Nephron progenitor cell (in vitro differentiated cells): ENCODE measurements at regions not wholly inside any gene's neighbourhood (a gene's known extent, or its start where the extent isn't known, plus 50 kb on each side); places are given as distances from the start of the nearest gene placed in this dataset.

ENCODE experiments used
- DNase-seq: peaks from one replicate; pipeline ENCODE4 v3.0.0; 2021
- H3K27ac Mint-ChIP-seq: 2 replicates; pipeline ENCODE4 v1.8.0; 2021; ENCODE audit warnings: mild to moderate bottlenecking, moderate library complexity, mixed read lengths
- H3K27me3 Mint-ChIP-seq: 2 replicates; pipeline ENCODE4 v1.8.0; 2021; ENCODE audit warnings: mild to moderate bottlenecking, low read depth, mixed read lengths; ENCODE audit not compliant: poor library complexity
- H3K36me3 Mint-ChIP-seq: 2 replicates; pipeline ENCODE4 v1.8.0; 2021; ENCODE audit warnings: low read depth, mixed read lengths
- H3K4me1 Mint-ChIP-seq: 2 replicates; pipeline ENCODE4 v1.8.0; 2021; ENCODE audit warnings: mixed read lengths
- H3K4me3 Mint-ChIP-seq: 2 replicates; pipeline ENCODE4 v1.8.0; 2021; ENCODE audit warnings: mild to moderate bottlenecking, moderate library complexity, mixed read lengths
- H3K9me3 Mint-ChIP-seq: 2 replicates; pipeline ENCODE4 v1.8.0; 2021; ENCODE audit warnings: mild to moderate bottlenecking, moderate library complexity, mixed read lengths
- TF ChIP-seq, protein P1 (sequence below): fragments of 200-600 bp; sonication (generic); IDR thresholded peaks from 2 replicates; pipeline ENCODE4 v1.5.0; 2021; ENCODE audit warnings: antibody characterized with exemption

DNA sequence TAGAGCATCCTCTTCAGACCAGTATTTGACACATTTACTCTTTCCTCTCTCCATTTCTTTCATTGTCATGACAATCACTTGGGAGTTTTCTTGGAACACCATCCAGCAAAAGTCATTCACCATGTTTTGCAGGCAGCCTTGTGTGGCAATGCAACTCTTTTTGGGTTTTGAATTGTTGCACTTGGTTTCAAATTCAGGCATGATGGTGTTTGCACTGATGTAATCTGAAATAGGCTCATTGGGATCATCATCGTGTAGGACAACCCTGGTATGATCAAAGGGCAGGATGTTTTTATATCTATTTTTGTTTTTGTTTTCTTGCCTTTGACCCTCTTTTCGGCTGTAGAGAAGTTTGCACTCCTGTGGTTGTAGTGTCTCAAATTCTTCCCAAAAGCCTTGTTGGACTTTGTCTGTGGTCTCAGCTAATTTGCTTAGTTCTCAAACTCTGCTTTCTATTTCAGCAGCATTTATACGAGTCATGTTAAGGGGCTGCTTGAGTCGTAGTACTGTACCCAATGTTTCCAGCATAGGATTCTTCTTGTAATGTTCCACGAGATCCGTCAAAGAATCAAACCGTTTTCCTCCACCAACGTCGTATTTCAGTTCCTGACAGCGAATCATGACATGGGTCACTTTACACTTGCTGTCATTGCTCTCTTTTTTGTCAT lies 160.8 kb upstream of the TNFAIP3 start:
- DNase-seq: no peak
- H3K9me3 Mint-ChIP-seq: no peaks in the 10 kb centered on the region
- no peaks in the 10 kb centered on the region for H3K36me3 Mint-ChIP-seq
- no peak overlapping the region for H3K4me3 Mint-ChIP-seq
- H3K27me3 Mint-ChIP-seq: no peaks in the 10 kb centered on the region
- H3K4me1 Mint-ChIP-seq: peaks cover 37% of the 10 kb centered on the region
- TF ChIP-seq, protein P1, sequence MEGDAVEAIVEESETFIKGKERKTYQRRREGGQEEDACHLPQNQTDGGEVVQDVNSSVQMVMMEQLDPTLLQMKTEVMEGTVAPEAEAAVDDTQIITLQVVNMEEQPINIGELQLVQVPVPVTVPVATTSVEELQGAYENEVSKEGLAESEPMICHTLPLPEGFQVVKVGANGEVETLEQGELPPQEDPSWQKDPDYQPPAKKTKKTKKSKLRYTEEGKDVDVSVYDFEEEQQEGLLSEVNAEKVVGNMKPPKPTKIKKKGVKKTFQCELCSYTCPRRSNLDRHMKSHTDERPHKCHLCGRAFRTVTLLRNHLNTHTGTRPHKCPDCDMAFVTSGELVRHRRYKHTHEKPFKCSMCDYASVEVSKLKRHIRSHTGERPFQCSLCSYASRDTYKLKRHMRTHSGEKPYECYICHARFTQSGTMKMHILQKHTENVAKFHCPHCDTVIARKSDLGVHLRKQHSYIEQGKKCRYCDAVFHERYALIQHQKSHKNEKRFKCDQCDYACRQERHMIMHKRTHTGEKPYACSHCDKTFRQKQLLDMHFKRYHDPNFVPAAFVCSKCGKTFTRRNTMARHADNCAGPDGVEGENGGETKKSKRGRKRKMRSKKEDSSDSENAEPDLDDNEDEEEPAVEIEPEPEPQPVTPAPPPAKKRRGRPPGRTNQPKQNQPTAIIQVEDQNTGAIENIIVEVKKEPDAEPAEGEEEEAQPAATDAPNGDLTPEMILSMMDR: no peak
- no peak overlapping the region for H3K27ac Mint-ChIP-seq

DNA sequence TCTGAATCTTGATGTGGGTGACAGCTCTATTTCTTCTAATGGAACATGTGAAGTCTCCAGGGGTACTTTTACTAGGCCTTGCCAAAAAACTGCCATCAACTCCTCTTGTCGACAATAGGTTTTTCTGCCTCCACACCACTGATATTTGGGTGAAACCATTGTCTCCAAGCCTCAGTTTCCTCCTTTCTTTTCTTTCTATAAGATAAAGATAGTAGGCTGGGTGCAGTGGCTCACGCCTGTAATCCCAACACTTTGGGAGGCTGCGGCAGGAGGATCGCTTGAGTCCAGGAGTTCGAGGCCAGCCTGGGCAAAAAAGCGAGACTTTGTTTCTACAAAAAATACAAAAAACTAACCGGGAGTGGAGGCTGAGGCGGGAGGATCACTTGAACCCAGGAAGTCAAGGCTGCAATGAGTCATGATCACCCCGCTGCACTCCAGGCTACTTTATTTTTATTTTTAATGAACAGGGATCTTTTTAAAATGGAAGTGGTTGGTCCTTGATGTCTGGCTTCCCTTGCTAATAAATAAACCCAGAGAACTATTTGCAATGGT lies 159.9 kb upstream of the TNFAIP3 start:
- Mint-ChIP-seq H3K27me3 (no peaks in the 10 kb centered on the region), H3K27ac (no peak overlapping the region), H3K4me3 (no peak overlapping the region), H3K9me3 (no peaks in the 10 kb centered on the region), H3K4me1 (peaks cover 37% of the 10 kb centered on the region), H3K36me3 (no peaks in the 10 kb centered on the region)
- TF ChIP-seq, protein P1: no peak
- no peak for DNase-seq

DNA sequence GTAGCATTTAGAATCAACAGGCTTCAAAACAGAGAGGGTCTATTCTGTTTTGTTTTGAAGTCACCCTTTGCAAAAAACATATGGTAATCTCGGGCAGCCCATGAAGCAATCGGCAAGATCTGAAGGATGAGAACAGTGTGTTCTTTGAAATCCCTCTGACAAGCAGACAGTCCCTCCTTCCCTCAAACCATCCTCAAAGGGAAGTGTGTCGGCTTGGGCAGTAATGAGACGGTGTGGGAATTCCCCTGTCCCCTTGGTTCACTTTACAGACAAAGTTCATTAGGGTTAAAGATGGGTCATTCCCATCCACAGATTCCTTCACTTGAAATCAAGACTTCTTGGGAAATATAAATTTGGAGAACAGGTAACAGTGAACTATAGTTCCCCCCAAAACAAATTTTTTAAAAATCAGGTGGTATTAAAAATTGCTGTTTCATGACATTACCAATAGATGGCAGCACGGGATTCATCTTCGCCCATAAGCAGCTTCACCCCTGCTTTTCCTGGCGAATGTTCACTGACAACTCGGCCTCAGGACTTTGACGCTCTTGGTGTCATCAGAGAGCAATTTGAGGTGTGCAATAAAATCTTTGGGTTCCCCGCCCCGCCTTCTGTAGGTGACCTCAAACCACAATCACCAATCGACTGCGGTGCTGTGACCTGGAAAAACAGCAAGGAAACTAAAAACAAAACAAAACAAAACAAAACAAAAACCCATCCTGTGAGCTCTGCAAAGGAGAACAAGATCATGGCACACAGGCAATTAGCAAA lies 159.3 kb upstream of the TNFAIP3 start:
- no peak overlapping the region for H3K27ac Mint-ChIP-seq
- no peaks in the 10 kb centered on the region for H3K36me3 Mint-ChIP-seq
- peaks cover 4% of the 10 kb centered on the region for H3K27me3 Mint-ChIP-seq
- TF ChIP-seq, protein P1: peak; percentile 64
- peaks cover 37% of the 10 kb centered on the region for H3K4me1 Mint-ChIP-seq
- DNase-seq: peak; percentile 37
- H3K4me3 Mint-ChIP-seq: peak overlapping the region; percentile 41
- H3K9me3 Mint-ChIP-seq: no peaks in the 10 kb centered on the region

DNA sequence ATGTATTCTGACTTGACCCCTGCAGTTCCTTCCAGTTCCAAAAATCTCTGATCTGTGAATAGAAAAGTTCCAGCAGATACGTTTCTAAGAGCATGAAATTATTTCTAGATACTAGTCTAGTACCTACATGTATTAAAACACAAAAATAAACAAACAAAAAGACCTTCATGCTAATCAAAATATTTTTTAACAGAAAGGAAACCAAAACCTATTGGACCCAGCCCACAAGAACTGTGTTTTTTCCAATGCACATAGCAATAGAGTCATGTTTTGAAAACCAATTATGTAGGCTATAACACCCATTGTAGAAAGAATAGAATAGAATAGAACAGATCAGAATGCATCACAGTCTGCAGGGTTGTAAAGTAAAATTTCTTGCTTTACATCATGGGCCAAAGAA lies 158.6 kb upstream of the TNFAIP3 start:
- peaks cover 4% of the 10 kb centered on the region for H3K27me3 Mint-ChIP-seq
- H3K4me1 Mint-ChIP-seq: peaks cover 37% of the 10 kb centered on the region
- TF ChIP-seq, protein P1: no peak
- H3K9me3 Mint-ChIP-seq: no peaks in the 10 kb centered on the region
- no peak overlapping the region for H3K27ac Mint-ChIP-seq
- H3K4me3 Mint-ChIP-seq: no peak overlapping the region
- H3K36me3 Mint-ChIP-seq: no peaks in the 10 kb centered on the region
- no peak for DNase-seq

DNA sequence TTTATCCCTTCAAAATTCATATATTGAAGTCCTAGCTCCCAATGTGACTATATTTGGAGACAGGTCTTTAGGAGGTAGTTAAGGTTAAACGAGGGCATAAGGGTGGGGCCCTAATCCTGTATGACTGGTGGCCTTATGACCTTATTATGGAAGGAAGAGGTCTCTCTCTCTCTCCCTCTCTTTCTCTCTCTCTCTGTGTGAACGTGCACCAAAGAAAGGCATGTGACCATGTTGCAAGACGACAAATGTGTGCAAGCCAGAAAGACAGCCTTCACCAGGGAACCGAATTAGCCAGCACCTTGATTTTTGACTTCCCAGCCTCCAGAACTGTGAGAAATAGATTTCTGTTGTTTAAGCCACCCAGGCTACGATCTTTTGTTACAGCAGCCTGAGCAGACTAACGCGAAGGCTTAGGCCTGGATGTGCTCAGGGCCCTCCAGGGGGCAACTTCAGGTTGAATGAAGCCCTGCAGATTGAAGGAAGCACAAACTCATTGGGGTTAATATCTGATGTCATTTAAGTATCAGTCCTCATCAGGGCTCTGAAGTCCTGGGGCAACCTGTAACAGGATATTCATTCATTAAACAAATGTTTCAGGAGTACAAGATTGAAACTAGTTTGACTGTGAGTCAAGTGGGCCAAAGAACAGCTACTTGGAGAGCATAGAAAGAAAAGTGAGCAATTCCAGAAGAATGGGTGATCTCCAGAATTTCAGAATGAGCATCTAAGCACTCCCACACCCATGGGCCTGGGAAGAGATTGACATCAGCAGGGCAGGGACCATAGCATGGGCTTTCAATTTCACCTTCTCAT lies 157.4 kb upstream of the TNFAIP3 start:
- Mint-ChIP-seq H3K4me1 (peaks cover 33% of the 10 kb centered on the region), H3K9me3 (no peaks in the 10 kb centered on the region), H3K4me3 (no peak overlapping the region), H3K27me3 (peaks cover 10% of the 10 kb centered on the region), H3K36me3 (no peaks in the 10 kb centered on the region), H3K27ac (no peak overlapping the region)
- no peak for DNase-seq
- TF ChIP-seq, protein P1: no peak
